ENCODE measurements at regions not wholly inside any gene's neighbourhood (a gene's known extent, or its start where the extent isn't known, plus 50 kb on each side); places are given as distances from the start of the nearest gene placed in this dataset.

DNA sequence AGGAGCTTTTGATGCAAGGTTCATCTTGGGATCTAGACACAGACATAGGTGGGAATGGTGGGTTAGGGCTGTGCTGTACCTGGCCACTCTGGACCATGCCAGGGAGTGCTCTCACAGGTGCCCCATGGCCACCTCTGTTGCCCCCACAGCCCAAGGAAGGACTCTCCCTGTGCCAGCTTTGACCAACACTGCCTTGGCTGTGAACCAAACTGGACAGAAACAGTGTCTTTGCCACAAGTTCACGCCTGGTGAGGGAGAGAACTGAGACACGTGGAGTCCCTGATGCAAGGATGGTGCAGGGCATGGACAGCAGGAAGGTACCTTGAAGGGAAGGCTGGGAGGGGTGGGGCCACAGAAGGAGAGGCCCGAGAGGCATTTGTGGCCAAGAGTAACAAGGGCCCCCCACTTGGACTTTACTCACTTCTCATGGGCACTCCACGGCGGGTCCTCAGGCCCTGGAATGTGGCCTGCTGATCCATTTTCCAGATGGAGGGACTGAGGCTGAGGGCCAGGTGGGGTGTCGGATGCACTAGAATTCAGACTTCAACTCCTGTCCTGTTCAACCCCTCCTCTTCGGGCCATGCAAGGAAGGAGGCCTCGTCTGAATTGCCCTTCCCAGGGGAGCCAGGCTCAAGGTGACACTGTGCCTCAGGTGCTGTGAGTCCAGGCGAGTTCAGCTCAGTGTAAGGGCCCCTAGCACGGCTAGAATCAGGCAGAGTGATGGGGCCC is 103.3 kb downstream of the YTHDF1 start:
- H3K27me3 ChIP-seq = peaks cover 0 to 54% (median 35%) of the 10 kb centered on the region in 7 donors
- intact Hi-C loops (cut with DNase I) = loop anchor here in 1 of 10 donors (5.0 kb wide), 1 partner anchor 50 kb away; no protein-coding TSS in a partner anchor
- H3K4me3 ChIP-seq = no peak overlapping the region
- ATAC-seq = no peak
- H3K9me3 ChIP-seq = peaks cover 0 to 35% (median 6%) of the 10 kb centered on the region in 11 donors
- TF ChIP-seq, protein P1, sequence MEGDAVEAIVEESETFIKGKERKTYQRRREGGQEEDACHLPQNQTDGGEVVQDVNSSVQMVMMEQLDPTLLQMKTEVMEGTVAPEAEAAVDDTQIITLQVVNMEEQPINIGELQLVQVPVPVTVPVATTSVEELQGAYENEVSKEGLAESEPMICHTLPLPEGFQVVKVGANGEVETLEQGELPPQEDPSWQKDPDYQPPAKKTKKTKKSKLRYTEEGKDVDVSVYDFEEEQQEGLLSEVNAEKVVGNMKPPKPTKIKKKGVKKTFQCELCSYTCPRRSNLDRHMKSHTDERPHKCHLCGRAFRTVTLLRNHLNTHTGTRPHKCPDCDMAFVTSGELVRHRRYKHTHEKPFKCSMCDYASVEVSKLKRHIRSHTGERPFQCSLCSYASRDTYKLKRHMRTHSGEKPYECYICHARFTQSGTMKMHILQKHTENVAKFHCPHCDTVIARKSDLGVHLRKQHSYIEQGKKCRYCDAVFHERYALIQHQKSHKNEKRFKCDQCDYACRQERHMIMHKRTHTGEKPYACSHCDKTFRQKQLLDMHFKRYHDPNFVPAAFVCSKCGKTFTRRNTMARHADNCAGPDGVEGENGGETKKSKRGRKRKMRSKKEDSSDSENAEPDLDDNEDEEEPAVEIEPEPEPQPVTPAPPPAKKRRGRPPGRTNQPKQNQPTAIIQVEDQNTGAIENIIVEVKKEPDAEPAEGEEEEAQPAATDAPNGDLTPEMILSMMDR (IDR thresholded peaks at IDR 0.05) = no peak
- peak in 1 of 2 donors; percentile 1 for DNase-seq
- H3K36me3 ChIP-seq = no peaks in the 10 kb centered on the region
- H3K27ac ChIP-seq = no peak overlapping the region
- WGBS, 2 donors = 68 to 72% methylated on average over 10 of the region's 10 CpGs
- H3K4me1 ChIP-seq = no peaks in the 10 kb centered on the region

DNA sequence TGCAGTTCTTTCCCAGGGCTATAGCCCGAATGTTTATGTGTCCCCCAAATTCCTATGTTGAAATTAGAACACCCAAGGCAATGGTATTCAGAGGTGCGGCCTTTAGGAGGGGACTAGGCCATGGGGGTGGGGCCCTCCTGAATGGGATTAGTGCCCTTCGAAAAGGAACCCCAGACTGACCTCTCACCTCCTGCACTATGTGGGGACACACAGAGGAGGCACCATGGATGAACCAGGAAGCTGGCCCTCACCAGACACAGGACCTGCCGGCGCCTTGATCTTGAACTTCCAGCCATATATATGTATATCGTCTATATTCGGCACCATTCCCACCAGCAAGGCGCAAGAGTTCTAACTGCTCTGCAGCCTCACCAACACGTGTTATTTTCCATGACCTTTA is 101.5 kb upstream of the BHLHE23 start:
- peaks cover 0 to 6% (median 0%) of the 10 kb centered on the region in 9 donors for H3K4me1 ChIP-seq
- intact Hi-C loops (cut with DNase I) = no loop called here
- ATAC-seq (no peak), DNase-seq (no peak)
- H3K27ac ChIP-seq = no peak overlapping the region
- 82 to 87% methylated on average over 9 of the region's 9 CpGs for WGBS, 2 donors
- H3K4me3 ChIP-seq = no peak overlapping the region
- no peaks in the 10 kb centered on the region for H3K36me3 ChIP-seq
- peaks cover 0 to 20% (median 10%) of the 10 kb centered on the region in 7 donors for H3K27me3 ChIP-seq
- peaks cover 0 to 44% (median 6%) of the 10 kb centered on the region in 11 donors for H3K9me3 ChIP-seq
- TF ChIP-seq, protein P1 (IDR thresholded peaks at IDR 0.05) = no peak

DNA sequence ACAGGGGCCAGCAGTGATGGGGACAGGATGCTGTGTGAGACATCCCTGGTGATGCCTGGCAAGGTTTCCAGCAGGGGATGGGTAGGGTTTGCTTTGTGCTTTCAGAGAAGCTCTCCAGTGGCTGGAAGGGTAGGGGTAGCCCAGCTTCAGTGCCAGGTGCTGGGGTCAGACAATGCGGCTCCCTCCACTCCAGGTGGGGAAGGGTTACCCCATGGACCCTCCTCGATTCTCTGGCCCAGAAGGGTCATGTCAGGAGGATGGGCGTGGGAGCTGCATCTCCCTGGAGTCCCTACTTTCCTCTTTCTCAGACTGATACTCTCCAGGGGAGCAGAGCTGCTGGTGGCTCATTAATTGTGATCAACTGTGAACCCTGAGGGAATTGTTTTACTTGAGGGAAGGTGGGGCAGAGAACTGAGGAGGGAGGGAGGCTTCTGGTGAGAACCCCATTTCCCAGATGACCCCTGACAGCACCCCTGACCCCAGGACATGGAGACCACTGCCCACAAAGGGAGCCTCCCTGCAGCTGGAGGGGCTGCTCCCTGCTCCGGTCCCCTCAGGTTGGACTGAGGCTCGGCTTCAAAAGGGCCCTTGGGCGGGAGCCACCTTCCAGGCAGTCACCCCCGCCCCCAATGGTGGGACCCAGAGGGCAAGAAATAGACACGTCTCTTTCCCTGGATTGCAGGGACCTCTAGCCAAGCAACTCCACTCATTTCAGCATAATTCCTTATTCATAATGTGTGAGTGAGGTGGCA is 100.9 kb upstream of the BHLHE23 start:
- 68 to 71% methylated on average over 8 of the region's 8 CpGs for WGBS, 2 donors
- Histone ChIP-seq H3K36me3 (no peaks in the 10 kb centered on the region), H3K9me3 (peaks cover 0 to 42% (median 6%) of the 10 kb centered on the region in 11 donors), H3K27ac (no peak overlapping the region), H3K4me1 (peaks cover 0 to 9% (median 0%) of the 10 kb centered on the region in 9 donors), H3K27me3 (peaks cover 0 to 18% (median 8%) of the 10 kb centered on the region in 7 donors), H3K4me3 (no peak overlapping the region)
- peak in 1 of 2 donors; percentile 1 for DNase-seq
- no peak for ATAC-seq
- intact Hi-C loops (cut with DNase I) = no loop called here
- TF ChIP-seq, protein P1 (IDR thresholded peaks at IDR 0.05) = no peak

DNA sequence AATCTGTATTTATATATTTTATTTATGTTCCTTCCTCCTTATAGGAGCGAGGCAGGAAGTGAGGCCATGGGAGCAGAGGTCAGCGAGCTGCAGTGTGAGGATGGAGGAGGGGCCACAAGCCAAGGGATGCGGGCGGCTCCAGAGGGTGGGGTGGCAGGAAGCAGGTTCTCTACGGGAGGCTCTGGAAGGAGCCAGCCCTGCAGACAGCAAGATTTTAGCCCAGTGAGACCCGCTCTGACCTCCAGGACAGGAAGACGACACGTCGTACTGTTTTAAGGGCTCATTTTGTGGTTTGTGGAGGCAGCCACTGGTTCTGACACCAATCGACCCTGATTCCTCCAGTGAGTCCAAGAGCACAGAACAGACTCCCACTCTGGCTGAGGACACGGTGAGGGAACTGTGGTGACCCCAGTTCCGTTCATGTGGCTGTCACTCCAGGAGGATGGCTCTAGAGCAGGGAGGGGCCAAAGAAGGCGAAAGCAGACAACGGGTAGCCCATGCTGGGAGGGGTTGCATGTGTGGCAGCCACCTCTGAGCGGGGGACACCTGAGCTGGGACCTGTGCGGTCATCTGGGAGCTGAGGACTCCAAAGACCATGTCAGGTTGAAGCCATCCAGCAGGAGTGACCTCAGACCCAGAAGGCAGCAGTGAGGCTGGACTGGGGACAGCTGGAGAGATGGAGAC is 100.1 kb upstream of the BHLHE23 start:
- no peak for ATAC-seq
- H3K4me1 ChIP-seq = peaks cover 0 to 13% (median 3%) of the 10 kb centered on the region in 9 donors
- 76 to 78% methylated on average over 16 of the region's 16 CpGs for WGBS, 2 donors
- peaks cover 0 to 18% (median 9%) of the 10 kb centered on the region in 7 donors for H3K27me3 ChIP-seq
- H3K36me3 ChIP-seq = no peaks in the 10 kb centered on the region
- H3K27ac ChIP-seq = no peak overlapping the region
- peak in 1 of 2 donors; percentile 3 for DNase-seq
- H3K9me3 ChIP-seq = peaks cover 0 to 35% (median 6%) of the 10 kb centered on the region in 11 donors
- no peak overlapping the region for H3K4me3 ChIP-seq
- TF ChIP-seq, protein P1 (IDR thresholded peaks at IDR 0.05) = no peak
- intact Hi-C loops (cut with DNase I) = no loop called here

All from heart right ventricle (tissue), 16 donors.